CD1c-positive myeloid dendritic cell (primary cell): ENCODE measurements at regions not wholly inside any gene's neighbourhood (a gene's known extent, or its start where the extent isn't known, plus 50 kb on each side); places are given as distances from the start of the nearest gene placed in this dataset.
A peak's percentile ranks its signal among the peaks of the same experiment; 100 is the strongest.

Source experiments
- DNase-seq: peaks from one replicate; pipeline ENCODE4 v3.0.0-alpha.2; 2016; ENCODE audit errors: extremely low spot score

DNA sequence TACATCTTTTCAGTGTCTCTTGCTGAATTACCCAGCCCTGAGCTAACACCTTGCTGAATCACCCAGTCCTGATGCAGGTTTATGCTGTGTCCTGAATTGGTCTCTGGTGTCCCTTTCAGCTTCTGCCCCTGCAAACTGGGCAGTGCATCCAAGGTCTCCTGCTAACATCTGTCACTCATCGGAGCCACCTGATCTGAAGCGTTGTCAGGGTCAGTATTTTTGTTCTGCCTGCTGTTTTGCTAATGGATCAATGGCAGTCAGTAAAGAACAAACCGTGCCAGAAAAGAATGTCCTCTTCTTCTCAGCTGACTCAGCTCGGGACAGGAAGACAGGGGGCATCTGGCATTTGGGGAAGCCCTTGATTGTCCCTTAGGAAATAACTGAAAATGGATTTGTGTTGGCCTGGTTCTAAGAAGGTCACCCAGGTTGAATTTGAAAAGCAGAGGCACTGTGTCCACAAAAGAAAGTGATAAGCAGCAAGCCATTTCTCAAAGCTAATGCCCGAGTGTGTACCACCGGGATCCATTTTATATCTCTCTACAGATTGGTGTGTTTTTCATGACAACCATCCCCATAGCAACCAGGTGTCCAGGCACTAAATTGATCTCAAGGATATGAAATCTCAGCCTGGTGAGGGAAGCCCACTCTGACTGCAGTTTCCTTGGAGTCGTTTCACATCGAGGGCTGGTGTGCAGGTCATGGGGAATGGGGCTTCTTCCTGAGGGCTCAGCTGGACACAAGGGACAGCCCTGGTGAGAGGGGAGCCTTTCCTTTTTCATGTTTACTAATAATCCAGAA is 109.7 kb upstream of the IRF2BP2 start:
- no peak for DNase-seq

DNA sequence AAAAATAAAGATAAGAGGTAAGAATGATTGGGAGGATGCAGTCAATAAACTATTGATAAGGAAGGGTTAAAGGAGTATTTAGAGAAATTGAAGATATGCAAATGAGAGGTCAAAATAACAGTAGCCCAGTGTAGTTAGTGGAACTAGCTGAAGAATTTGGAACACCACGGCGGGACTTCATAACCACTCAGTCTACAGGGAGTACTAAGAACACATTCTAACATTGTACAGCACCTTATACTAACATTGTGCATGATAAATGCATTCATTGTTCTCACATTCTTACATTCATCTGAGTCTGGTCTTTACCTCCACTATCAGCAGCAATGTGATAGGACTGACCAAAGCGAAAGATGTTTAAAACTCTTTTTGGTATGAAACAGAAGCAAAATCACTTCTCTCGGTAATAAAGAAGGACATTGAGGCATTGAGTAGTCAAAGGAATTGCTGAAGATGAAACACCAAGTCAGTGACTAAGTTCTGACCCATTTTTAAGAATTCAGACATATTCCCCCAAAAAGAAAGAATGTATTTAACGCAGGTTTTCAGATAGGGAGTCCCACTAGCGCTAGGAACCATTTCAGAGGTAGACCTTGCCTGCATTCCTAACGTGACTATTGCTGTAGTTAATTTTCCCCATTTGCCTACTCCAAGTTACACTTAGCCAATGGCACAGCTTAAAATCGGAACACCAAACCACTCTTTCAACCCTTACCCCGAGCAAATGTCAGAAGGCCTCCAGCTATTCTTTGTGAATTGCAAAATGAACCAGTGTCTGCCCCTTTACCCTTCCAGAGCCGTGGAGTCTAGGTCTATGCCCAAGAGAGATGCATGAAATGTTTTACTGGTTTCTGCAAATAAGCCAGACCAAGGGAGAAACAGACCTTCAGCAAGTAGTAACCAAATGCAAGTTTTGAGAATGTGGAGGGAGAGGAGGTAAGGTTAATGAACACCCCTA is 108.8 kb upstream of the IRF2BP2 start:
- no peak for DNase-seq

DNA sequence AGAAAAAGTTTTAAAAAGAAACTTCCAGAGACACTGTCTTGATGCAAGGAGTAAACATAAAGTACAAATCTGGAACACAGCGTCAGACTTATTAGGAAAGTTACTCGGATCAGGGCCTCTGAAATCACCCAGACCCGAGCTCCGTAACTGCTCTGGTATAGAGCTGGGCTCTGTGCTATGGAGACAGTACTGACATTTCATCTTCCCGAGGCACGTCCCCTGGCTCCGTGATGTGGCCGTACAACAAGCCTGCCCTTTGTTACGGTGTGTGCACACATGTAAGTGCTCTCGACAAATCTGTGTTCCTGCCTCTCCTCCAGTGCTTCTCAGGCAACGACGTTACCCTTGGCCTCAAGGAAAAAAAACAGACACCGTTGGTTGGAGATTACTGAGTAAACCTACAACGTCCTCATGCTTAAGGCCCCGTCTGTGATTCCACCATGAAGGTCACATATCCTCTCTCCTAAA is 107.0 kb upstream of the IRF2BP2 start:
- no peak for DNase-seq

DNA sequence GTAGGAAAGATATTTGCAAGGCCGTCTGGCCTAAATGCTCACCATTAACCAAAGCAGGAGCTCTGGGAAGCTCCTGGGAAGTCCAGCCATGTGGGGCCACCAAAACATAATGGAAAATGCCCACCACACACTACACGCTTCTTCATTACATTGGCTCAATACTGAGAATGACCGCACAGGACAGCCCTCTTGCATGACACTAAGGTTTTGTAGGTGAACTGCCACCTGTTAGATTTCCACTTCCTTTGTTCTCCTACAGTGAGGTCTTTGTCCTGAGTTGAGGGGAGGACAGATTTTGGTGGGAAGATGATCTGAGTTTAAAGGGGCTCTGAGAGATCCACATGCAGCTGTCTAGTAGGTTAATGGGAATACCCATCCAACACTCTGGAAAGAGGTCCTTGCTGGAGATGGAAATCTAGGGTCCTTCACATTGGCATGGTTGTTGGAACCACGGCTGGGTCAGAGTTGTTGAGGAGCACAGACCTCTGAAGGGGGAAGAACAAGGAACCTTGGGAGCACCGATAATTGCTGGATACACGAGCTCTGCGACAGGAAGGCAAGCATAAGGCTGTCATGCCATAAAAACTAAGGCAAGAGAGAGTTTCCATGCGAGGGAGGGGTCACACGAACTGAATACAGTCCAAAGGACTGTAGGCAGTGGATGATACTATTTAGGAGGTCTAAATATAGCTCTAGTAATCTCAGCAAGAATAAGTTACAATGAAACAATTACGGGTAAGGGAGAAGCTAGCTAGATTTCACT is 105.5 kb upstream of the IRF2BP2 start:
- no peak for DNase-seq

DNA sequence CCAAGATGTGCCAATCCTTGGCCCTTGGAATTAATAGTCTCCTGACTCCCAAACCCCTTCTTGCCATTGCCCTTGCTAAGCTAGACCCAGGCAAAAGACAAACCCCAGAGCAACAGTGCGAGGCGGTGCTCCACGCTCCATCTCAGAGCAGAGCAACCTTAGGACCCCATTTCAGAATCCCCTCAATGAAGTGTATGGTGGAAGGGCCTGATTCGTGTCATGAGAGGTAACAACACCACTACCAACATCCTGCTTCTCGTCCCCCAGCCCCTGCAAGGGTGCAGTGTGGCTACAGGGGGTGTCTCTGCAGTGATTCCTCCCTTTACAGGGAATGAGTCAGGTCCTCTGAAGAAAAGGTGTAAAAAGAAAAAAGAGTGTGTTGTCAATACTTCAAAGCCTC is 103.9 kb upstream of the IRF2BP2 start:
- DNase-seq = no peak

DNA sequence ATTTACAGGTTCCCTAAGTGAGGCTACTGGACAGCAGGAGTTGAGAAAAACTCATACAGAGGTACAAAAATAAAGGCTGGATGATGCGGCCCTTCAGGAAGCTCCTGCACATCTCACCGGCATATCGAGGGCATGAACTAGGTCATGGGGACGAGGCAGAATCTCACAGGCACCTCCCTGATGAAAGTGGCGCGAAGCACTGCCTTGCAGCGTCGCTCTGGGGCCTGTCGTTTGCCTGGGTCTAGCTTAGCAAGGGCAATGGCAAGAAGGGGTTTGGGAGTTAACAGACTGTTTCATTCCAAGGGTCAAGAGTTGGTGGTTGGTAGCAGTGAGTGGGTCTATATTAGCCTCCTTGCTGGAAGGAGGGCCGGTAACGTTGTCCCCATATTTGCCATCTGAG is 103.5 kb upstream of the IRF2BP2 start:
- no peak for DNase-seq

DNA sequence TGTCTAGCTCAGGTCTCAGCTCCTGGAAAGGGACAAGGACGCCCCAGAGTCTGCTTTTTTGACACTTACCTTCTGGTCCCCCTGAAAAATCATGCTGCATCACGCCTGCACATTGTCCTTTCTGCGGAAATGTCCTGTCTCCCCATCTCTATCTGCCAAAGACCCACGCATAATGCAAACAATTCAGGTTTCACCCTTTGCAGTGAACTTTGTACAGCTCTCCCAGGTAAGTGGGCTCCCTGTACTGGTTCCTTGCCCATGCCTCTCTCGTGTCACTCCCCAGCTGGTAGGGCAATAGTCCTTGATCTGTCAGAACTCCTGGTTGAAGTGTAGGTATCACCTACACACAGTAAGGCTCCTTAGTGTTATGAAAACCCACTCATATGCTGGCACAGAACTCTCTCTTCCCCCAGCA is 102.9 kb upstream of the IRF2BP2 start:
- no peak for DNase-seq

DNA sequence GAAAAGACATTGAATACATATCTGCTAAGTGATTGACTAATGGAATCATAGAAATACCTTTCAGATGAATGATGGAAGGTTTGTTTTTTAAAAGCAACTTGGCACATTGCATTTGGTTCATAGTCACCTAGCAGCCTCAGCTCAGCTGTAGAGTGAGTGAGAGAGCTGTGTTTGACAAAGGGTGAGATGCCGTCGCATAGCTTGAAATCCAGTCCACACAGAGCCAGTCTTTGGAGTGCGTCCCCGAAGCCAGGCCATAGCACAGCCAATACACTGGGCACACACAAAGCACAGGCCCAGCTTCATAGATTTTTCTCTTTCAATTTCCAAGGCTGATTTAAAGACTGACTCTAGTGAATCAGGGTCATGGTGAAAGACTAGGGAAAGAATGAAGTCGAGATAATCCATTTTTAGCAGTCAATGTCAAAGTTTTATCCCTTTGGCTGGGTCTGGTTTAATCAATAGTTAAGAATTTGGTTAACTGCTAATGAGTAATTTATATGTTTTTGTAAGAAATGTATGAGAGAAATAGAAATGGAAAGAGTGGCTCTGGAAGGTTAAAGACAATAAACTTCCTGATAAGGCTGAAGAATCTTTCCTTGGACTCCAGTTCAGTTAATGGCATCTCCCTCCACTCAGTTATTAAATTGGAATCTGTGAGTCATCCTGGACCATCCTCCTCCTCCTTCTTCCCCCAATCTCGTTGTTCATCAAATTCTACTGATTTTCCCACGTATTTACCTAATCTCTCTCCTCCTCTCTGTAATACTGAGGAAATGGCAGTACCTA is 101.2 kb upstream of the IRF2BP2 start:
- no peak for DNase-seq

DNA sequence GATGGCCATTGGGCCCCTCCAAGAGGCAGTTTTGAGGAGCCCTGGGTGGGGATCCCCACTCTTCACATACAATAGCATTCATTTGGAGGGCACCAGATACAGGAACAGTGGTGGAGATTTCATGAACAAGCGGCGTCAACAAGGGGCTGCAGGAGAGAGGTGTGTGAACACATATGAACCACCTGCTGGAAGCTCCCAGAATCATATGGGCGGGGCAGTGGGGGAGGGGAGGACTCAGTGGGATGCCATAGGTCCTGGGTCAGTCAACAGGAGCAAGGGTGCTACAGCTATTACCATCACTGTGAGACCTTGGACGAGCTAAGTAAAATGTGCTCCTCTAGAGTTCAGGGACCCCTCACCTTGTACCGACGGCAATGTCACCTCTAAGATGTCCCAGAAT is 100.4 kb upstream of the IRF2BP2 start:
- no peak for DNase-seq

DNA sequence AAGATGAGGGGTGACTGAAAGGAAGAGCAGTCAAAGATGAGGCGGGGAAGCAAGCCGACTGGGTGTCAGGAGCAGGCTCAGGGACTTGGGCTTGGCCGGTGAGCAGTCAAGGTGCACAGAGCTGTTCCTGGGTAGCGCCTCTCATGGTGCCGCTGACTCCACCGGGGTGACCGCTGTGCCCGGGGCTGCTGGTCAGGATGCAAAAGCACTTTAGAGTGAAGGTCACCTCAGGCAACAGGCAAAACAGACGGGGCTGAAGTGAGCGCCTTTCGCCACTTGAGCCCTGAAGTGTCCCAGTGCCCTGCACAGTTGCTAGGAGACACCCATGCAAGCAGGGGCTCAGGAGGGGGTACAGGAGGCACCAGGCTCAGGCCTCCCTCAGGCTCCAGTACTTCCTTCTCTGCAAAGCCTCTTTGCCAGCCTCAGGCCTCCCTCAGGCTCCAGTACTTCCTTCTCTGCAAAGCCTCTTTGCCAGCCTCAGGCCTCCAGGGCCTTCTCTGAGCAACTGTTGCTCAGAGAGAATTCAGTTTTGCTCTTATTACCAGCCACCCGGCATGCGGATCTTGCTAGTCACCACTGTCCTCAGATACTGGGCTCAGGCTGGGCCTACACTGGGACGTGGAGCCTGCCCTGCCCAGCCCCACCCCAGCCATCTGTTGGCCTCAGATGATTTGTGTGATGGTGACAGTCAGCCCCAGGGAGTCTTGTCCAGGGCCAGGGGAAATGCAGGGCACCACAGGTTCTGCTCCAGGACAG is 99.7 kb upstream of the IRF2BP2 start:
- DNase-seq = peak; percentile 29

DNA sequence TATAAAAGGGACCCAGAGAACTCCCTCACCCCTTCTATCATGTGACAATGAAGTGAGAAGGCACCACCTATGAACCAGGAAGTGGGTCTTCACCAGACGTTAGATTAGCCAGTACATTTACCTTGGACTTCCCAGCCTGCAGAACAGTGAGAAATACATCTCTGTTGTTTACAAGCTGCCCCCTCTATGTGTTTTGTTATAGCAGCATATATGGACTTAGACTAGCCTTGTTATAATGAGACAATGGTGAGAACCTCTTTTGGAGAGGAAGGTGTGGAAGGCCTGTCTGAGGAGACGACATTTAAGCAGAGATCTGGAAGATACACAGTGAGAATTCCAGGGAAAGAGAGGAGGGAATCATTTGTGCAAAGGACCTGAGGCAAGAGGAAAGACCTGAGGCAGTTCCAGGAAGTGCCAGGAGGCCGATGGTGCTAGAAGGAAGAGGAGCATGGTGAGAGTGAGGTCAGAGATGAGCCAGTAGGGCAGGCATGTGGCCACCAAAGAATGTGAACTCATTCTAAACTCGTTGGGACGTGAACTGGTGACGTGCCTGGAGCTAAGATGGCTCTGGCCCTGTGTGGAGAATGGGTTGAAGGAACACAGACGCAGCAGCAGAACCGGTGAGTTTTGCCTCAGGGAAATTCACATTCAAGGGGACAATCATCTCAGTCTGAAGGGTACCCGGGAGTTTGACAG is 98.9 kb upstream of the IRF2BP2 start:
- no peak for DNase-seq

DNA sequence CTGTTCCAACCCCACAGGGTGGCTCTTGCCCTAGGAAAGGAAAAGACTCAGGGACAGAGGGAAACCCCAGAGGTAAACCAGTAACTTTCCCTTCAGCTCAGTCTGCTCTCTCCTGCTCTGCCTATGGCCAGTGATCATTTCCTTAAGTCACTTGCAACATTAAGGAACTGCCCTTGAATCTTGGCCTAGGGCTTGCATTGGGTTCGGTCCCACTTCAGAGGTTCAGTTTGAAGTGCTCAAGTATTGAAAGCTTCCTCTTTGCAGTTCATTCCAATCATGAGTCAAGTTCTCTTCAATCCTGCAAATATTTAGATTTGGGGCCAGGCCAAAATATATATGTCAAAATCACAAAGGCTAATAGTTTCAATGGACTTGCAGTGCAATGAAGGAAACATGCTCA is 97.7 kb upstream of the IRF2BP2 start:
- peak; percentile 71 for DNase-seq

DNA sequence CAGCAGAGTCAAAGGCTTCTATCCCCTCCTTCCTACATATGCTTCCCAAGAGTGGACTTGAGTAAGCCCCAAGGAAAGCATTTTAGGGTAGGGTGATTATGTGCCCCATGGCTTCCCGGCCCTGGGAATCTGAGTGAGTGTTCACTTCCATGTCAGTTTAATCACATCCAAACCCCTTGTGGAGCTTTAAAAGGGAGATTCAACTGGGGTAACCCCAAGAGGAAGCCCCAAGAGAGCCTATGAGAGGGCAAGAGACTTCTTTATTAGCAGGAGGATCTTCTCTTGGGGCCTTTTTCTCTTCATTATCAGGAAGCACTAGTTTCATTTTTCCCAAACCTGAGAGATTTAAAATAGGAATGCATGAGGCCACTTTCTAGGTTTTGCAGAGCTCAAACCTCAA is 97.0 kb upstream of the IRF2BP2 start:
- no peak for DNase-seq

DNA sequence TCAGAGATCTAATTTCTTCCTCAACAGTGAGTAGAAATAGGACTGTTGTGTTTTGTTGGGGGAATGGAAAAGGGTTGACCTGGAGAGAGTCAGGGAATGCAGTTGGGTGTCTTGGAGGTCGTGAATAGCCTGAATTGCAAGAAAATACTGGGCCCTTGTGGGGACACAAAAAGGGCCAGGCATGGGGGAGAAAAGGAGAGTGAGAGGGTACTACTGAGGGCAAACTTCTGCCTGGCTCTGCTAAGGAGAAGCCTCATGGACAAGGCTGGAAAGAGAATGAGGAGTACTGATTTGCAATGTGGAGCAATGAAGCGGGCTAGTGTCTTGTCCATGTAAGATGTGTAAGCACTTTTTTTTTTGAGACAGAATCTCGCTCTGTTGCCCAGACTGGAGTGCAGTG is 96.2 kb upstream of the IRF2BP2 start:
- no peak for DNase-seq

DNA sequence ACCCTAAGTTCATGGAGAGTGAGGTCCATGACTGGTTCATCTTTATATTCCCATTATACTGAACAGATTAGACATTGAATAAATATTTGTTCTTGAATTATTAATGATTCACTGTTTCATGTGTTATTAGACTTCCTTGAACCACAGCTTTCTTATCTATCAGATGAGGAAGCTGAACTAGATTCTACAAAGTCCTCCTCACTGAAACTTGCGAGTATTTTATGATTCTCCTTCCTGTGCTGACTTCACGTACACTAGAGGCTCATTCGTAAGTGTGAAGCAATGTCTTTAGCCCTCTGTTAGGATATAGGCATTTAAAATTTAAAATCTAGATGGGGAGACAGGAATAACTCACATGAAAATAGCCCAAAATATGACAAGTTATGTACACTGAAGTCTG is 95.6 kb upstream of the IRF2BP2 start:
- peak; percentile 28 for DNase-seq

DNA sequence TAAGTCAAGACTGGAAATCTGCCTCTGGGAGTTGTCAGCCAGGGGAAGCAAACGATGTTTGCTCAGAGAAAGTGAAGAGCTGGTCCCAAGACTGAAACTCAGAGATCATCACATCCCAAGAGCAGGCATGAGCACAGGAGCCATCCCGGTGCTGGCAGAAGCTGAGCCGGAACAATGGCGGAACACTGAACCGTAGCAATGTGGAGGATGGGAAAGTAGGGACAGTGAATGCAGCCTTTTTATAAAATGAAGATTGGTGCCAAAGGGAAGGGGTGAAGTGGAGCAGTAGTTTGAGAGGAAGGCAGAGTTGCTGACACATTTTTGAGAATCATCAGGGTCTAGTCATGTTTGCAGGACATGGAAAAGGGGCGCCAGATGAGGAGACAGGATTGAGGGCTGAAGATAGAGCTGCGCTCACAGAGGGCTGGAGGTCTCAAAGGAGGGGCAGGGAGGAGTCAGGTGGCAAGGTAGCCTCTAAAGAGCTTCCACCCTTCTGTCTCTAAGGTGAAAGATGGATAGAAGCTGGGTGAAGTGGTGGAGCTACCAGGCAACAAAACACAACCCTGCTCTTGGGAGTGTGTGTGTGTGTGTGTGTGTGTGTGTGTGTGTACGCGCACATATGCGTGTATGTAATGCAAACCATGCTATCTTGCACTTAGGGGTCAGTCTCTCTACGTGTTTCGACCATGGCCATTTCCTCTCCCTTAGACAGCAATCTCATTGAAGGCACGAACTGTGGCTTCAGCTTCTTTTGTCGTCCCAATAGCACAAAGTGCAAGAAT is 94.3 kb upstream of the IRF2BP2 start:
- DNase-seq = no peak

DNA sequence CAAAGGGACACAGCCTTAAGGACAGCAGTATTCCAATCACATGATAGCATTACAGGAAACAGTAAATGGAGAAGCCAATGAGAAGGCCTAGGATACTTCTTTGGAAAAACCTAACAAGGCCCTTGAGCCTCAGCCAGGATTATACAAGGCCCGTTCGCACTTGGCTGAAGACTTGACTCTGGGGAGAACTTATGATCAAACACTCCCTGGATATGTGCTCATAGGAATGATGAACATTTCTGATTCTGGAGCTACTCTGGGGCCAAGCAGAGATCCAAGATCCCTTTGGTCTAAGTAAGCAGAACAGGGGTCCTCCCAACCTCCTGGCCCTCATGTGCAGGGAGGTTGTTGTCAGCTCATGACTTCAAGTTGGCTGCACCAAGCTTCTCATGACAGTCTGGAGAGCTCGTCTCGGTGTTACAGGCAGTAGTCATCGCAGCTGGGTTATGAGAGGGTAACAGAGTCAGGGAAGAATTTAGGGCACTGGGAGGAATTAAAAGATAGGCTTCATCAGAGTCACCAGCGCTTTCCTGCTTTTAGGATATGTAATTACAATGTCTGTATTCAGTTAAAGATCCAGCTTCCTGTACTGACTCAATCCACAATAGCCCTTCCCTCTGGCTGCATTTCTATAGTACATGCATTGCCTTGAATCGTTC is 92.5 kb upstream of the IRF2BP2 start:
- DNase-seq = no peak

DNA sequence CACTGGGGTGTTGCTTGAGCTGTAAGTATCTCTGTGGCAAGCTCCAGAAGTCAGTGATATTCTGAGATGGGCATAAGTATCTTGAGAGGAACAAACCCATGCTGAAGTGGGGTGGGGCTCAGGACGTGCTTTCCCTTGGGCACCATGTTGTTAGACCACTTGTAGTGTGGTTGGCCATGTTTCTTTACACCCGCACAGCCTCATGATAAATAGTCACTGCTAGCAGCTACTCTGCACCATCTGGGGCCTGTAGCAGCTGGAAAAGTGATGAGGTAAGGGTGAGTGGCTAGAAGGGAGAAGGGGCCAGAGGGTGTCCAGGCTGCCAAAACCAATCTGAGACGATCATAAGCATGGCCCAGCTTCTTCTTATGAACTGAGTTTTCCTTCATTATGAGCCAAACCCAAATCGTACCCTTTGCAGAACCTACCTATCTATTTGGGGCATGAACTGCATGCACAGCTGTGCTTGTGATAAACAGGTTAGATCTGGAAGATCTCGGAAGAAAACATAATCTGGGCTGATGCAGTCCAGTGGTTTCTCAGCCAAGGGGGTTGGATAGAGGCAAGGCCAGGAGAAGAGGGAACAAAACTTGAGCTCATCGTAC is 91.9 kb upstream of the IRF2BP2 start:
- no peak for DNase-seq
